Activated CD8-positive, alpha-beta T cell treated with anti-CD3 and anti-CD28 coated beads for 36 hours (primary cell): ENCODE measurements at regions not wholly inside any gene's neighbourhood (a gene's known extent, or its start where the extent isn't known, plus 50 kb on each side); places are given as distances from the start of the nearest gene placed in this dataset.

Source experiments
- ATAC-seq: fragments of 200-7000 bp; cut with Tn5 transposase; one replicate; pipeline ENCODE4 v1.10.0; 2021; ENCODE audit warnings: mild to moderate bottlenecking, moderate library complexity
- CTCF ChIA-PET: fragments of 350-600 bp; sonication (Branson Sonifier 250); formaldehyde crosslinking; loops from one replicate; lab custom pipeline; 2021; ENCODE audit warnings: antibody characterized with exemption; lab: Charles Lee
- POLR2A ChIA-PET: fragments of 350-600 bp; sonication (Branson Sonifier 250); formaldehyde crosslinking; loops from one replicate; lab custom pipeline; 2021; ENCODE audit warnings: antibody characterized with exemption; lab: Charles Lee
- DNase-seq: peaks from one replicate; pipeline ENCODE4 v3.0.0-alpha.2; 2020
- H3K27ac Mint-ChIP-seq: one replicate; pipeline ENCODE4 v1.8.0; 2021; ENCODE audit warnings: mild to moderate bottlenecking, mixed read lengths
- H3K27me3 Mint-ChIP-seq: one replicate; pipeline ENCODE4 v1.8.0; 2021; ENCODE audit warnings: mixed read lengths
- H3K36me3 Mint-ChIP-seq: one replicate; pipeline ENCODE4 v1.8.0; 2021; ENCODE audit warnings: low read depth, mixed read lengths
- H3K4me1 Mint-ChIP-seq: one replicate; pipeline ENCODE4 v1.8.0; 2021; ENCODE audit warnings: low read depth, mixed read lengths
- H3K4me3 Mint-ChIP-seq: one replicate; pipeline ENCODE4 v1.8.0; 2021; ENCODE audit warnings: mild to moderate bottlenecking, moderate library complexity, mixed read lengths
- H3K9me3 Mint-ChIP-seq: one replicate; pipeline ENCODE4 v1.8.0; 2021; ENCODE audit warnings: mixed read lengths
- intact Hi-C: fragments of 100-400 bp; cut with micrococcal nuclease; formaldehyde crosslinking; loops from one replicate; pipeline ENCODE4 v1.10.0; 2022
- TF ChIP-seq, protein P1 (sequence below): fragments of 200-600 bp; IDR thresholded peaks from one replicate; pipeline ENCODE4 v1.8.0; 2022; ENCODE audit warnings: antibody characterized with exemption, mild to moderate bottlenecking

DNA sequence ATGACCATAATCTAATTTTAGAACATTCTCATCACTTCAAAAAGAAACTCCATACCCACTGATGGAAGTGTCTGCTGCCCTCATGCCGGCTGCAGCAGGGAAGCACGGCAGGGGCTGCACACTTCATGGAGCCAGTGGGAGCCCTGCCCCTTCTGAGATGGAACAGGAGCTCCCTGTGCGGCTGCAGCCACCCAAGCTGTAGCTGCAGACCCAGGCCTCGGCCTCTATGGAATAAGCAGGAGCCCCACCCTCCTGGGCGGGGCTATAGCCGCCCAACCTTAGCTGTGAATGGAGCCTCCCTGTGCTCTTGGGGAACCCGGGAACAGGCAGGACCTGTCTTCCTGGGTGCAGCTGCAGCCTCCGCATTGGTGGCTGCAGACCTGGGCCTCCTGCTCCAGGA lies 128.5 kb downstream of the NUDT12 start:
- H3K9me3 Mint-ChIP-seq: peaks cover 1% of the 10 kb centered on the region
- H3K36me3 Mint-ChIP-seq: no peaks in the 10 kb centered on the region
- intact Hi-C loops: no loop called here
- H3K27me3 Mint-ChIP-seq: no peaks in the 10 kb centered on the region
- H3K4me3 Mint-ChIP-seq: no peak overlapping the region
- ChIA-PET CTCF (no interaction called here), POLR2A (no interaction called here)
- no peaks in the 10 kb centered on the region for H3K4me1 Mint-ChIP-seq
- DNase-seq (no peak), ATAC-seq (no peak)
- TF ChIP-seq, protein P1, sequence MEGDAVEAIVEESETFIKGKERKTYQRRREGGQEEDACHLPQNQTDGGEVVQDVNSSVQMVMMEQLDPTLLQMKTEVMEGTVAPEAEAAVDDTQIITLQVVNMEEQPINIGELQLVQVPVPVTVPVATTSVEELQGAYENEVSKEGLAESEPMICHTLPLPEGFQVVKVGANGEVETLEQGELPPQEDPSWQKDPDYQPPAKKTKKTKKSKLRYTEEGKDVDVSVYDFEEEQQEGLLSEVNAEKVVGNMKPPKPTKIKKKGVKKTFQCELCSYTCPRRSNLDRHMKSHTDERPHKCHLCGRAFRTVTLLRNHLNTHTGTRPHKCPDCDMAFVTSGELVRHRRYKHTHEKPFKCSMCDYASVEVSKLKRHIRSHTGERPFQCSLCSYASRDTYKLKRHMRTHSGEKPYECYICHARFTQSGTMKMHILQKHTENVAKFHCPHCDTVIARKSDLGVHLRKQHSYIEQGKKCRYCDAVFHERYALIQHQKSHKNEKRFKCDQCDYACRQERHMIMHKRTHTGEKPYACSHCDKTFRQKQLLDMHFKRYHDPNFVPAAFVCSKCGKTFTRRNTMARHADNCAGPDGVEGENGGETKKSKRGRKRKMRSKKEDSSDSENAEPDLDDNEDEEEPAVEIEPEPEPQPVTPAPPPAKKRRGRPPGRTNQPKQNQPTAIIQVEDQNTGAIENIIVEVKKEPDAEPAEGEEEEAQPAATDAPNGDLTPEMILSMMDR: no peak
- no peak overlapping the region for H3K27ac Mint-ChIP-seq

DNA sequence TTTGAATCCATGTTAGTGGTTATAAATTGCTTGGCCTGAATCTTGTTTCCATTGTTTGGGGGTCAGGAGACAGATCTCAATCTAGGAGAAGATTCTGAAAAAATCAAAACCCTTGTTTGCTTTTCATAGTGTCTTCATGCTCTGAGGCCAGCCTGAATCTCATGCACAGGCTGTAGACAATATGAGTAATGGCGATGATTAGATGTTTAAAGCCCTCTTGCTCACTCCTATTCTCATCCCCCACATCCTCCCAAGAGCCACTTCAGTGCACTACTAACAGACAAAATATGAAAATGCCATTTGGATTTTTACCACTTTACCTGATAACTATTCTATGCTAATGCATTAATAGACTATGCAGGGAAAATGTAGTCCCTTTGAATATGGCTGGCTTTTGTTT lies 129.4 kb downstream of the NUDT12 start:
- Mint-ChIP-seq H3K4me3 (no peak overlapping the region), H3K27me3 (no peaks in the 10 kb centered on the region), H3K9me3 (no peaks in the 10 kb centered on the region), H3K36me3 (no peaks in the 10 kb centered on the region), H3K4me1 (no peaks in the 10 kb centered on the region), H3K27ac (no peak overlapping the region)
- ChIA-PET POLR2A (no interaction called here), CTCF (no interaction called here)
- TF ChIP-seq, protein P1: no peak
- DNase-seq (no peak), ATAC-seq (no peak)
- intact Hi-C loops: no loop called here

DNA sequence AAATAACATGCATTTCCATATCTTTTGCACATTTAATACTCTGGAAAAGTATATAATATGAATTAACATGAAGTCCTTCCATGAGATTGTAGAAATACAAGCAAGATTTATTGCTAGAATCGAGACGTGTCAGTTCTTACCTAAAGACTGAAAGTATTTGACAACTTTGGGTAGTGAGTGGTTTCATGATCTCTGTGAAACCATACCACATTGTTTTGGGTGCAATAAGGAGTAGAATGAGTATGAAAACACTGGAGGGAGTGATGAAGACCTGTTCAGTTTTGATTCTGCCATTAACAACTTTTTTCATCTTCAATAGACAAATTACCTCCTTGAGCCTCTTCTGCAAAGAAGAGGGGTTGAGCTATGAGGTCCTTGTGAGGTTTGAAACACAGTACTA lies 133.7 kb downstream of the NUDT12 start:
- Mint-ChIP-seq H3K9me3 (no peaks in the 10 kb centered on the region), H3K4me1 (no peaks in the 10 kb centered on the region), H3K4me3 (no peak overlapping the region), H3K27ac (no peak overlapping the region), H3K36me3 (no peaks in the 10 kb centered on the region), H3K27me3 (no peaks in the 10 kb centered on the region)
- intact Hi-C loops: no loop called here
- POLR2A ChIA-PET: no interaction called here
- DNase-seq: no peak
- no peak for ATAC-seq
- CTCF ChIA-PET: interaction anchor here (0.6 to 1.1 kb wide), 2 partner anchors 12 to 447 kb away, joined by 3 read pairs; no protein-coding TSS in a partner anchor
- TF ChIP-seq, protein P1: no peak

DNA sequence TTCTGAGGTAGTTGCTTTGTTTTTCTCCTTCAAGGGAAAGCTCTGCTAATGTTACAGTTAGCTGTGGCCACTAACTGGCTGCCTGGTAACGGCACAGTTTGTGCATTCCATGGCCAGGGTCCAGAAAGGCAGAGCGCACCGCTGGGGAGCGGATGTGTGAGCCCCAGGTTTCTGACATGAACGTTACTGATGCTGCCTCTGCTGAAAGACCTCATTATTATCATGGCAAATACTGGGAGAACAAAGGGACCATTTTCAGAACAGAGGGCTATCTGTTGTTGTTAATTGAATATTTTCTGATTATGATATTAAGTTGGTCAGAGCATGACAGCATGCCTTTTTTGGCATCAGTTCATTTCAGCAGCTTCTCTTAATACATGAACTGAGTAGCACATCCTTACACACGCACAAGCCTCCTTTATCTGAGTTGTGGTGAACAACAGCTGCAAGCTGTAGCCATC lies 134.1 kb downstream of the NUDT12 start:
- DNase-seq: no peak
- ChIA-PET POLR2A (no interaction called here), CTCF (interaction anchor here (0.6 to 1.1 kb wide), 2 partner anchors 13 to 447 kb away, joined by 3 read pairs; no protein-coding TSS in a partner anchor)
- no peak overlapping the region for H3K4me3 Mint-ChIP-seq
- intact Hi-C loops: no loop called here
- H3K36me3 Mint-ChIP-seq: no peaks in the 10 kb centered on the region
- no peaks in the 10 kb centered on the region for H3K4me1 Mint-ChIP-seq
- H3K9me3 Mint-ChIP-seq: no peaks in the 10 kb centered on the region
- ATAC-seq: no peak
- H3K27me3 Mint-ChIP-seq: peaks cover 1% of the 10 kb centered on the region
- TF ChIP-seq, protein P1: no peak
- no peak overlapping the region for H3K27ac Mint-ChIP-seq

DNA sequence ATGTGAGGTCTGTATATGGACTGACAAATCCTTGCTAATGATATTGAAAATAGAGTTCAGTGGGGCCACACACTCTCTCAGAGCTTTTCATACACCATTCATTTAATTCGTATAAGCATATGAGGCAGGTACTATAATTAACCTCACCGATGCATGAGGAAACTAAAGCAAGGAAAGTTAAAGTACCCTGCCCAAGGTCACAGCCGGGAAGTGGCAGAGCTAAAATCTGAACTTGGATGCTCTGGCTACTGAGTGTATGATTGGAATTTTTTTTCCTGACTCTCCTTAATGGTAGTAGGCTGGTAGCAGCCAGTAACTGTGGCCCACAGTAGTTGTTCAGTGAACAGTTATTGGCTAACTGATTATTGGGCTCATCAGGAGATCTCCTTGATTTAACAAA lies 135.3 kb downstream of the NUDT12 start:
- DNase-seq: no peak
- no peak for ATAC-seq
- ChIA-PET CTCF (no interaction called here), POLR2A (no interaction called here)
- no peak overlapping the region for H3K4me3 Mint-ChIP-seq
- TF ChIP-seq, protein P1: no peak
- no peak overlapping the region for H3K27ac Mint-ChIP-seq
- H3K36me3 Mint-ChIP-seq: no peaks in the 10 kb centered on the region
- intact Hi-C loops: no loop called here
- H3K9me3 Mint-ChIP-seq: no peaks in the 10 kb centered on the region
- no peaks in the 10 kb centered on the region for H3K4me1 Mint-ChIP-seq
- H3K27me3 Mint-ChIP-seq: peaks cover 5% of the 10 kb centered on the region
